EH (cell line): ENCODE measurements at regions not wholly inside any gene's neighbourhood (a gene's known extent, or its start where the extent isn't known, plus 50 kb on each side); places are given as distances from the start of the nearest gene placed in this dataset.
"Not testable (repeated sequence)": the region's sequence is repeated elsewhere in the genome, so short reads cannot be mapped to it uniquely, and the experiment has no call there.

Source experiments
- DNase-seq: peaks from one replicate; pipeline ENCODE4 v3.0.0-alpha.2; 2015; ENCODE audit warnings: low read depth

DNA sequence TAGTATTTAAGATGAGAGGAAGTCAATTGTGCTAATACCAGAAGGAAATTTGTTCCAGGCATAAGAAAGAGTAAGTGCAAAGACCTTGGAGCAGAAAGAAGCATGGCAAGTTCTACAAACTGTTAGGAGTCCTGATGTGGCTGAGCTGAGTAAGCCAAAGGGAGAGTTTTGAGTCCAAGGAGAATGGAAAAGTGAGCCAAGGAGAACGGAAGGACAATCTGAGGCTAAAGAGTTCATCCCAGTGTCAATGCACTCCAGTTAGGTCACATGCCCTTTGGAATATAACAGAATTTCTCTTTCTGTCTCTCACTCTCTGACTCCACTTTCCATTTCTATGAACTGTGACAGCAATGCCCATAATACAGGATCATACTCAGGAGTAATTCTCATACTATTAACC lies 224.7 kb downstream of the CAAP1 start:
- no peak for DNase-seq

DNA sequence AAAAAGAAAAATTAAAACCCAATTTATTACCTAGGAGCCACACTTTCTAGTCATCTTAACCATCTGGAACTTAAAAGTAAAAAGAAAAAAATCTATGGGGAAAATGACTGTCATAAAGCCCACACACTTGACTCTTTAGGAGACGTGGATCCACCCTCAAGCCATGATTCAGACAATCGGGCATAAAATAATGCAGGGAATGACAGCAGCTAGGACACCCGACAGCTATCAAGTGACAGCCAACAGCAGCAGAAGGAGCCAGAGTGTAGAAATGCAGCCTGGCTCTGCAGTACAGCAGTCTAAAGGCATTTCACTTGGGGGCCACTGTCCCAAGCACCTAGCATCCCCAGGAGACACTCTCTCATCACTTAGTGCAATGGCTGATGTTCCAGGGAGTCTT lies 226.9 kb downstream of the CAAP1 start:
- DNase-seq: no peak

DNA sequence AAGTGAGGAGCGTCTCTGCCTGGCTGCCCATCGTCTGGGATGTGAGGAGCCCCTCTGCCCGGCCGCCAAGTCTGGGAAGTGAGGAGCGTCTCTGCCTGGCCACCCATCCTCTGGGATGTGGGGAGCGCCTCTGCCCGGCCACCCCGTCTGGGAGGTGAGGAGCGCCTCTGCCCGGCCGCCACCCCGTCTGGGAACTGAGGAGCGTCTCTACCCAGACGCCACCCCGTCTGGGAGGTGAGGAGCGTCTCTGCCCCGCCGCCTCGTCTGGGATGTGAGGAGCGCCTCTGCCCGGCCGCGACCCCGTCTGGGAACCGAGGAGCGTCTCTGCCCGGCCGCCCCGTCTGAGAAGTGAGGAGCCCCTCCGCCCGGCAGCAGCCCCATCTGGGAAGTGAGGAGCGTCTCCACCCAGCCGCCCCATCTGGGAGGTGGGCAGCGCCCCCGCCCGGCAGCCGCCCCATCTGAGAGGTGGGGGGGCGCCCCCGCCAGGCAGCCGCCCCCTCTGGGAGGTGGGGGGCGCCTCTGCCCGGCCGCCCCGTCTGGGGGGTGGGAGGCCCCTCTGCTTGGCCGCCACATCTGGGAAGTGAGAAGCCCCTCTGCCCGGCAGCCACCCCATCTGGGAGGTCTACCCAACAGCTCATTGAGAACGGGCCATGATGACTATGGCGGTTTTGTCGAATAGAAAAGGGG lies 228.4 kb downstream of the CAAP1 start:
- not testable (repeated sequence) for DNase-seq

DNA sequence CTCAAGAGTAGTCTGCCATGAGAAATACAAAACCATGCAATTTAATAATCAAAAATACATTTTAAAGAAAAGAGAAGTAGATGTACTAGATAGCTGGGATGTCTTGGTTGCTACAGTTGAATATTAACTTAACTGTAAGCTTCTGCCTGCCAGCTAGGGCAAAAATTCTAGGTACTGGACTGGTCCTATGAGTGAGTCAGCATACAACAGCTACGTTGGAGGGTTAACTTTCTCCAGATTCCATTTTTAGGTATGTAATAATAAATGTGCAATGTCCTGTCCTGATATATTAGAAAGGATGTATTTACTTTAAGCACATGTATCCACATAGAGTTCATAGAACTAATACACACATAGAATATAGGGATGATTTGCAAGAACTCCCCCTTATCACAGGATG lies 230.1 kb downstream of the CAAP1 start:
- DNase-seq: no peak

DNA sequence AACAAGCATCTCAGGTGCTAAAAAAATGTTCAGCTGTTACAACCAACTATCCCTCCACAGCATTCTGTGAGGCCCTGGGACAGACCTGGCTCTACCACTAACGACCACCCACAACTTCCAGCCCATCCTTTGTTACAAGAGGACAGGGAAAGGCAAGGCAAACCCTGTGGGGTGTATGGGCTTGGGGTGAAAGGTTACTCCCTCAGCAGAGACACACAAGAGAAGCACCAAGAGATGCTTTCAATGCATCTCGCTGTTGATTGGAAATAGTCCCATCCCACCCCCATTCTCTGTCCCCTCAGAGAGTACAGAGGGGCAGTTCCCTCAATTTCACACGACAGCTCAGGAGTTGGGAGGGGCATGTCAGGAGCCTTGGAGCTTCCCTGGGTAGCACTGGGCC lies 234.1 kb downstream of the CAAP1 start:
- DNase-seq: no peak

DNA sequence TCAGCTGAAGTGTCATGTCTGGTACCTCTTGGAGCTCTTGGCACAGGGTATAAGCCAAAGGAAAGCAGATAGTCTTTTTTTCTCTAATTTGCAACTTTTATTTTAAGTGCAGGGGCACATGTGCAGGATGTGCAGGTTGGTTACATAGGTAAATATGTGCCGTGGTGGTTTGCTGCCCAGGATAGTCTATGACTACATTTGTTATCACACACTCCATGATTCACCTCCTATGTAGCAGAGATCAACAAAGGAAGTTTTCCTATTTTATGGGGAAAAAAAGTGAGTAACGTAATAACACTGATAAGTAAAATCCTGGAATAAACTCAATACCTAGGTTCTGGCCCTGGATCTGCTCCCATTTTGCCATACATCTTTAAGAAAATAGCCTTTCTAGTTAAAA lies 234.6 kb downstream of the CAAP1 start:
- no peak for DNase-seq

DNA sequence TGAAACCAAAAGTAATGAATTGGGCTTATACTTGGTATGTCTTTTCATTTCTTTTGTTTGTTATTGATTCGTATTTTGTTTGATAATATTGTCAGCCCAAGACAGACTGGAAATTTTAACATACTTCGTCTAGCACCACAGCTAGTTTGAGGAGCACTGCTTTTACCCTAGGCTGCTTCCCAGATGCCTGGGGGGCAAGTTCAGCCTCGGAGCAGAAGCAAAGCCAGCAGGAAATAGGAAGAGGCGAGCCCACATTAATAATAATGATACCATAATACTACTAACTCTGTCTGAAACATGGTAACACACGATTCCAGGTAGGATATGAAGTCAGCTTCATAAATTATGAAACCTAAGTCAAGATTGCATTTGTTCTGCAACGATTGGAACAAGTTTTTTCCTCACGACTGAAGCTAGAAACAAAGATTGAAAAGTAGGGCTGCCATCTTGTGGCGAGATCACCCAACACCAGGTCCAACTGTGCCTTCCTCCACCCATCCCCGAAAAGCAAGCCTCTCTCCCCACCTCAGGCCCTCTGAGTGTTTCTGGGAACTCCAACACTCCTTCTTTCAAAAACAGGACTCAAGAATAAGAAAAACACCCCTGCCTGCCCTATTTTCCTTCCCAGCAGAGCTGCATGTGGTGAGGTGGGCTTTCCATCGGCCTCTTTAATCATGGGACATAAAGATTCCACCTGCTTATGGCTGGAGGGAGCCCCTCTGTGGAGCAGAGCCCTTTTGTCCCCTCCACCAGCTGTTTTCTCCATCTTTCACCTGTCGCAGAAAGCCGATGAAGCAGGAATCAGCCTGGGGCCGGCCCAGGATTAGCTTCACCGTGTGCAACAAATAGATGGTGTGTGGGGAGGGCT lies 236.4 kb downstream of the CAAP1 start:
- peak; percentile 32 for DNase-seq

DNA sequence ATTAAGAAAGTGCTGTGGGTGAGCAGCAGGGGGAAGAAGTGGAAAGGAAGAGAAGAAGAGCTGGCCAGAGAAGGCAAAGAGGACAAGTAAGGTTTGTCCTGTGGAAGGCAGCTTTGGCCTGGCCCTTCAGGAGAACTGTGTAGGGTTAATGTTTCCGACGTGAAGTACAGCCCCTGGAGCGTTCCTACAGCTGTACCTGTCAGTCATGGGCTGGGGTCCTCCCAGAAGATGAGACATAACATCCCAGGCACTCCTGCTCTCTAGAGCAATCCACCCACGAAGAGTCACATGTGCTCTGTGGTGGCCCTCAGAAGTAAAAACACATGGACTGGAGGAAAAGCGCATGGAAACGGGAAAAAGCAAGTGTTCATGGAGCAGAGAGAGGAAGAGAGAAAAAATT lies 237.4 kb downstream of the CAAP1 start:
- DNase-seq: no peak

DNA sequence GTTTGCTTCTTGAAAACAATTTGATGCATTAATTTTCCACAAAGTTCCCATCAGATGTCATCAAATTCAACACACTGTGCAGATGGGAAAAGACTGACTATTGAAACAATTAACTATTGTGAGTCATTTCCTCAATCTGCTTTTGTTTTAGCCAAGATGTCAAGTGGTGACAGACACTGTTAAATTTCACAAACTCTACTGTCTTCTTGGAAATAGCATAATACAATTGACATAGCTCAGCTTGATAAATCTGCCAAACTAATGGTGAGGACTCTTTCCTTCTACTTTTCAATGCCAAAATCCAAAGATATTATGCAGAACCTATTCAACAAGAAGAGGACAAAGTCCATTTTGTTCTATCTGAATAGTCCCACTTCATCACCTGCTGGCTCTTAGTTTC lies 242.3 kb downstream of the CAAP1 start:
- DNase-seq: no peak

DNA sequence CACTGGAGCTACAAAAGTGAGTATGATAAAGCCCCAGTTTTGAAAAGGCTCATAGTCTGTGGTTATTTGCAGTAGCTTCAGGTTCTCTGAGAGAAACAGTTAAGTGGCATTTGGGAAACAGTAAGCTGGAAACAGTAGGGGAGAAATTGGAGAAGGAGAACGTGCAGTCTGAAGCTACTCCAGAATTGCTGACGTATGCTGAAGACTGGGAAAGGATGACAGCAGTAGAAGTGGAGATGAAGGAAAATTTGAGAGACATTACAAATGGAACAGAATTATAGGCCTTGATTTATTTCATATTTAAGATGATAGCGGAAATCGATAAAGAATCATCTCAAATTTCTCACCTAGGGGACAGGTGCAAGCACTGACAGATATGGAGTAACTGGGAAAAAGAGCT lies 248.8 kb downstream of the CAAP1 start:
- DNase-seq: no peak

DNA sequence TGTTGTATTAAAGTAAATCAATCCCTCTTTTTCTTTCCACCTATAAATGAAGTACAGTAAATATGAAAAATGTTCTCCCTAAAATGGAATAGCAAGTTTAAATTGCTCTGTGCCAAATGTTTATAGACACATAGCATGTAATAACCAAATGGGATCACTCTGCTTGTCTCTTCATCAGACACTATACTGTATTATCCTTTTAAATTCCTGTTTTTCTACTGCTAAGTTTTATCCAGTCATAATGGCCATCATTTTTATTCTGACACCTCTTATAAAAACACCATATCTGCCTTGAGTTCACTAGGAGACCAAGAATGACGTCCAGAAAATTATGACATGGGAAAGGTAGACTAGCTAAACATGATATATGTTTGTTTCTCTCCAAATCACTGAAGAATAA lies 252.8 kb downstream of the CAAP1 start:
- no peak for DNase-seq

DNA sequence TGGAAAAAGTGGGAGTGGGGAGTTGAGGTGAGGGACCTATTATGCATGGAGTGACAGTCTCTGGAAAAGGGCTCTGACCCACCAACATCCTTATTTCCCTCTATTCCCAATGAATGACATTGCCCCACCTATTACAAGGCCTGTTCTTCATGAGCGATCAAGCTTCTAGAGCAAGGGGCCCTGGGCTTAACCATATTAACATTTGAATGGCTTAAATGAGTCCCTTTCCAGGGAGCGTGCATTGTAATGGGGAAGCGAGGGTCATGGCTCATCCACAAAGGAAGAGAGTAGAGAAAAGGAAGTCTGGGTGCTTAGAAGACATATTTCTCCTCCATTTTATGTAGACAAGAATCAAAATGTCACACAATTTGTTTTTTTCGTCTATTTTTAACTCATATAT lies 255.5 kb downstream of the CAAP1 start:
- no peak for DNase-seq

DNA sequence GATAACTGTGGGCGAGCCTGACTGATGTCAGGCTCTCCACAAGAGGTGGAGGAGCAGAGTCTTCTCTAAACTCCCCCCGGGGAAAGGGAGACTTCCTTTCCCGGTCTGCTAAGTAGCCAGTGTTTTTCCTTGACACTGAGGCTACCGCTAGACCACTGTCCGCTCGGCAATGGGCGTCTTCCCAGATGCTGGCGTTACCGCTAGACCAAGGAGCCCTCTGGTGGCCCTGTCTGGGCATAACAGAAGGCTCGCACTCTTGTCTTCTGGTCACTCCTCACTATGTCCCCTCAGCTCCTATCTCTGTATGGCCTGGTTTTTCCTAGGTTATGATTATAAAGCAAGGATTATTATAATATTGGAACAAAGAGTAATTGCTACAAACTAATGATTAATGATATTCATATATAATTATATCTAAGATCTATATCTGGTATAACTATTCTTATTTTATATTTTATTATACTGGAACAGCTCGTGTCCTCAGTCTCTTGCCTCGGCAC lies 278.7 kb downstream of the CAAP1 start:
- peak; percentile 31 for DNase-seq

DNA sequence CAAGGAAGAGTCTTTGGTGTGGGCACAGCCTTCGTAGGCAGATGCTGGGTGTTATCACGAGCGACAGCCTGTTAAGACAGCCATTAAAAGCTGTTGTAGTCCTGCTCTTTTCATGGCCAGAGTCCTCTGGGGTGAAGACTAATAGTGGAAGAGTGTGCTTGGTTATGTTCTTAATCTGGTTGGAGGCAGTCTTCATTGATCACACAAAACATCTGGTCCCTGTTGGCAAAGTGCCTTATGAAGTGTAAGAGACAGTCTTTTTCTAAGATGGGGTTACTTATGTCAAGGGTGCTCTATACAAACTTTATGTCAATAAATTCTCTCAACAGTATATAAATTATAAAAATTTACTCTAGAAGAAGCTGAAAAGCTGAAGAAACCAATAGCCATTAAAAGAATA lies 280.4 kb downstream of the CAAP1 start:
- DNase-seq: no peak

DNA sequence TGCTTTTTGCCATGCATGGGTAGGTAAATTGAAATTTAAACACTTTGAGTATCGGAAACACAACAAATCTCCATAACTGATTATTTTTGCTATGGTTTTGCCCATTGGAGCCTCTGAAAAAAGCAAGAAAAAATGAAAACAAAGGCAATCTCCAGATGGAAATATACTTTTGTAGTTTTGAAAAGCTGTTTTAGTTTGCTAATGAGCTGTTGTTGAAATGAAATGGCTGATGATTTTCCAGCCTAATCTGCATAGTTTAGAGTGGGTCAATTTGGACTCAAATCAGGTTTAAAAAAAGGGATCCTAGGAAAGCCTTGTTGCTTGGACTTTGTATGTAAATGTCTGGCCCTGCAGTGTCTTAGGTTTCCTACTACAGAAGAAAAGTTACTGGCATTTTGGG lies 285.8 kb downstream of the CAAP1 start:
- DNase-seq: no peak

DNA sequence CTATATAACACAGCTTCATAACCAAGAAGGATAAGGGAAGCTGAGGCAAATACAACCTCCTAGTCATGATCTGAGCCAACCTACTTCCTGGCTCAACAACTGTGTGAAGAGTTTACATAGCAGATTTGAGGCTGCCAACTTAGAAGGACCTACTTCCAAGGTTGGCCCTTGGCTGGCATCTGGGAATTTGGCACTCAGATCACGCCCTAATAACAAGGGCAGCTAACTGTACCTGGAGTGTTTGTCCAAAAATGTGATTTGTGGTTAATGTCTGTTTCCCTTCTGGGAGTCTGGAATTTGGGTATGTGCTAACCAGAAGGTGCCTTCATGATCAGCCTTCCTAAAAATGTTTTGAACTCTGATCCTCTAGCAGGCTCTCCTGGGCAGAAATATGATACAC lies 287.2 kb downstream of the CAAP1 start:
- DNase-seq: no peak

DNA sequence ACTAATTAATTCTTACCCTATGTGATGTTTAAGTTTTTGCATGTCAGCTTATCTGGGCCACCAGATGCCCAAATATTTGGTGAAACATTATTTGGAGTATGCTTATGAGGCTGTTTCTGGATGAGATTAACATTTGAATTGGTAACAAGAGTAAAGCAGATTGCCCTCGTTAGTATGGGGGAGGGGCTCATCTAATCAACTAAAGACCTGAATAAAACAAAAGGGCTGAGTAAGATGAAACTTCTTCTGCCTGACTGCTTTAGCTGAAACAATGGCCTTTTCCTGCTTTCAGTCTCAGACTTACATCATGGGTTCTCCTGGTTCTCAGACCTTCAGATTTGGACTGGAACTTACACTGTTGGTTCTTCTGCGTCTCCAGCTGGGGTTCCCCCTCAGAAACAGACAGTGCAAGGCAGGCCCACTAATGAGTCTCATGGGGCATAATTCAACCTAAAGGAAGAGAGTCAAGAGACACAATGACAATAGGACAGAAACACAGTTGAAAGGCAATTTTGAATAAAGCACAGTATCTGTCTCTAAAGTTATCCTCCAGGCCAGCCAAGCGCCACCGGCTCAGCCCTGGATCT lies 288.4 kb downstream of the CAAP1 start:
- no peak for DNase-seq

DNA sequence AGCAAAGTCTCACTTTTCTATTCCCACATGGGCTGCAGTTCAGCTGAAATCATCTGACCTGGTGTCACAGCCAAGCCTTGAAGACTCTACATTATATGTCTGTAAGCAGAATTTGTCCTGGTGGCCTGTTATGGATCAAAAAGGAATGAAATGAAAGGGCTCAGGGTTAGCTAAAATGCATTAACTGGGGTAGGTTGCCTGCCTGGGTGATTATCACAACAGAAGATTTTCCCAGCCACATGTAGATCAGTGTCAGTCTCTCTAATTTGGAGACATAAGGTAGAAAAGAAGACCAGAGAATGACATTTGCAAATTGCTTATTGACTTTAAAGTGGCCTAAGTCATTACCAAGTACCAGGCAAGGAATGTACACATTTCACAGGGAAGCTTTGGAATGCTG lies 289.0 kb downstream of the CAAP1 start:
- no peak for DNase-seq

DNA sequence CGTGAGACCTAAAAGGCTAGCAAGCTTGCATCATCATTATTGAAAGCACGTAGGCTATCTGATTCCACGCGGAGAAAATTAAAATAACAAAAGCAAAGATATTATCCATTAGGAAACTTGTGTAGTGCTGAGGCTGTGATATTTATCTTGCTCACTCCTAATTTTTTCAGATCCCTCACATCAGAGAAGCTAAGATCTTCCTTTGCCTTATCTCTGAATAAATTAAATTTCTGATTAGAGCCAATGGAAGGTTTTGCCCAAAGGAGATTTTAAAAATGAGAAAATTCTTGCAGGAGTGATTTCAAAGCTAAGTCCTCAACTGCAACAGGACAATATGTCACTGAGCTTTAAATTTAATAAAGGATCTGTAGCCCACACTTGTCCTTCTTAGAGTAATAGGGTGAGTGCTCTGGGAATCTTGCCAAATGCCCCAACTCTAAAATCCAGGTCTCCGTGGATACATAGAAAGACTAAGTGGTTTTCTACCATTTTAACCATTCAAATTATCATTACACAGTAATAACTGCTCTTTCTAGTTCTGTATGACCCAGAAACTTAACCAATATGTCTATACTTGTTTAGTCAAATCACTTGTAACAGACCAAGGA lies 295.0 kb downstream of the CAAP1 start:
- DNase-seq: no peak

DNA sequence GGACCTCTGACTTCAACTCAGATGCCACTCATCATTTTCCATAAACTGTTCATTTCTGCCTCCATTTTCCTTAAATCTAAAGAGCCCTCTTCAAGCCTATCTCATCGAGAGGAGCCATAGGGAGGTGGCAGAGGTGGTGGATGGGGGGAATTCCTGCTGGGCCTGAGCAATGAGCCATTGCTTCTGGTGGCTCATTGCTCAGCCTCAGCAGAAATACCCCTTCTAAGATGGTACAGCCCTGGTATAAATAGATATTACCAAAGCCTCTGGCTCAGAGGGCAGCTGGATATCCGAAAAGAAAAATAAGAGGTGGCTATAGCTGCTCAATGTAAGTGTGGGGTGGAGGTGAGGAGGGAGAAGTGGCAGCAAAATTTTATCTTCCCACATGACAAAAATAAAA lies 313.5 kb downstream of the CAAP1 start:
- DNase-seq: no peak

DNA sequence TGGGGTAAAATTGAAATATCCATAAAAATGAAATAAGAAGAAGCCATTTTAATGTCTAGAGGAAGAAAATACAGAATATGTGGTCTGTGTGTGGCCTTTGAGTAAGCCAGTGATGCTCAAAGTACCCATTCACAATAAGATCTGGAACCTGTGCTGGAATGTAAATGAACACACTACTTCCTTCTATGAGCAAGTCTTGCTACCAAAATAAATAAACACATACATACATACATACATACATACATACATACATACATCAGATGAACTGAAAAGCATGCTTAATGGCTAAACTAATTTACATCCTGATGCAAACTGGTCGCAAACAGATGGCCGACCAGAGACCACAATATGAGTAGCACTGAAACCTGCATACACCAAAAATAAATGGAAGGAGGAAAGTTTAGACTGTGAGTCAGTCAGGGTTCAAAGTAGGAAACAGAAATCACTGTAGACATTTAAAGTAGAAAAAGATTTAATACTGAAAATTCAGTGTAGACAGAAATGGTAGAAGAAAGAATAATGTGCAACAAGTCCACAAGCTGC lies 317.6 kb downstream of the CAAP1 start:
- DNase-seq: no peak

DNA sequence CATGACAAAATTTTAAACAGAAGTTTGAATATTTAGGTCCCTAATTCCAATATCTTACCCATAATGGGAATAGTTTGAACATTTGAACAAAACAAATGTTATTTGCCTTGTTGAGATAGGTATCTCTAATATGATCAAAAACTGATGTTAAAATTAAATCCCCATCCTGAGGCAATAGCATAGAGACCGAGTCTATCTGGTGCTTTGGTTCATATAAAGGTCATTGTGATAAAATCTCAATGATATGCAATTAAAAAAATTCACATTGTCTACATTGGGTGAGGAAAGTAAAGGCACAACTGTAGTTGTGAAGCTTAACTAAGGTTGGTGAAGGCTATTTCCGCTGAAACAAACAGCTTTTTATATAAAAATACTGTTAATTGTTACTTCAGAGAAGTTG lies 318.3 kb downstream of the CAAP1 start:
- no peak for DNase-seq
